Breast epithelium (tissue), 4 donors: ENCODE measurements at regions not wholly inside any gene's neighbourhood (a gene's known extent, or its start where the extent isn't known, plus 50 kb on each side); places are given as distances from the start of the nearest gene placed in this dataset.
A peak's percentile ranks its signal among the peaks of the same experiment; 100 is the strongest.

Experiments
- DNase-seq, 2 donors: peaks; one replicate each; pipeline ENCODE4 v3.0.0-alpha.2; 2019; ENCODE audit warnings: low spot score in 2 of 2
- H3K27ac ChIP-seq, 2 donors: fragments of 200-600 bp; sonication (generic) in 1 of 2; one replicate each; pipeline ENCODE4 v1.5.1; 2016 to 2019; ENCODE audit warnings: mild to moderate bottlenecking in 1 of 2
- H3K27me3 ChIP-seq, 2 donors: fragments of 200-600 bp; sonication (generic) in 1 of 2; one replicate each; pipeline versions ENCODE4 v1.5.1 to v1.6.0; 2017 to 2019; ENCODE audit warnings: control low read depth in 1 of 2, mild to moderate bottlenecking in 1 of 2
- H3K36me3 ChIP-seq: fragments of 200-600 bp; one replicate; pipeline ENCODE4 v1.5.1; 2019
- H3K4me1 ChIP-seq, 2 donors: fragments of 200-600 bp; sonication (generic); one replicate each; pipeline ENCODE4 v1.5.1; 2016 to 2019; ENCODE audit warnings: control low read depth in 1 of 2
- H3K4me3 ChIP-seq, 3 donors: fragments of 200-600 bp; sonication (generic); 1 replicate in 2 of 3; 2 replicates in 1 of 3; pipeline ENCODE4 v1.5.1; 2016 to 2019; ENCODE audit warnings: mild to moderate bottlenecking in 3 of 3, moderate library complexity in 2 of 3
- H3K9me3 ChIP-seq, 2 donors: fragments of 200-600 bp; sonication (generic) in 1 of 2; one replicate each; pipeline ENCODE4 v1.5.1; 2016 to 2019; ENCODE audit warnings: control low read depth in 1 of 2
- CTCF ChIP-seq, 3 donors: fragments of 450-650 bp; IDR thresholded peaks; one replicate each; pipeline ENCODE4 v1.5.1; 2016 to 2017; ENCODE audit warnings: antibody characterized with exemption in 3 of 3, mild to moderate bottlenecking in 3 of 3, moderate library complexity in 3 of 3
- POLR2A ChIP-seq: fragments of 450-650 bp; IDR thresholded peaks from one replicate; pipeline ENCODE4 v1.6.1; 2016; ENCODE audit warnings: antibody characterized with exemption, mild to moderate bottlenecking, moderate library complexity
- POLR2AphosphoS5 ChIP-seq, 3 donors: sonication (generic); formaldehyde crosslinking; IDR thresholded peaks; one replicate each; pipeline ENCODE4 v1.6.1; 2017; ENCODE audit warnings: antibody characterized with exemption in 3 of 3
- intact Hi-C: fragments of 100-400 bp; cut with DNase I; formaldehyde crosslinking; loops from one replicate; pipeline ENCODE4 v1.15.1; 2023; ENCODE audit warnings: low total_unique reads

DNA sequence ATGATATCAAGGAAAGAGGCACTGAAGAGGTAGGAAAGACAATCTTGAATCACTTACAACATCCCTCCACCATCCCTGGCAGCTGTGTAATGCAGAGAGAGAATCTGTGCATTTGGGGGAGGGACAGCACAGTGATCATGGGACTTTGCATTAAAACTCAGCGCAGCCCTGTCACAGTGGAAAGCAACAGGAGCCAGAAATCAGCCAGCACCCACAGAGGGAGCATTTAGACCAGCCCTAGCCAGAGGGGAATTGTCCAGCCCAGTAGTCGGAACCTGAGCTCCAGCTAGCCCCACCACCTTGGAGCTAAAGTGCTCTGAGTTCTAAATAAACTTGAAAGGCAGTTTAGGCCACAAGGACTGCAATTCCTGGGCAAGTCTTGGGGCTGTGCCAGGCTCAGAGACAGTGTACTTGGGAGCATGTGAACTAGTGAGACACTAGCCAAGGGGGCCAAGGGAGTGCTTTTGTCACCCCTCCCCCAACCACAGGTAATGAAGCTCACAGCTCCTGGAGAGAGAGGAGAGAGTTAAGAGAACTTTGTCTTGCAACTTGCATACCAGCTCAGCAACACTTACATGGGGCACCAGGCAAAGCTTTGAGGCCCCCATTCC, 83.9 kb upstream of the FAM241A start:
- Histone ChIP-seq H3K4me1 (no peaks in the 10 kb centered on the region), H3K27me3 (no peaks in the 10 kb centered on the region), H3K36me3 (no peaks in the 10 kb centered on the region), H3K27ac (no peak overlapping the region), H3K4me3 (no peak overlapping the region), H3K9me3 (no peaks in the 10 kb centered on the region)
- TF ChIP-seq POLR2A (no peak), CTCF (IDR thresholded peaks at IDR 0.05) (no peak), POLR2AphosphoS5 (IDR thresholded peaks at IDR 0.05) (no peak)
- DNase-seq: no peak
- intact Hi-C loops: no loop called here

DNA sequence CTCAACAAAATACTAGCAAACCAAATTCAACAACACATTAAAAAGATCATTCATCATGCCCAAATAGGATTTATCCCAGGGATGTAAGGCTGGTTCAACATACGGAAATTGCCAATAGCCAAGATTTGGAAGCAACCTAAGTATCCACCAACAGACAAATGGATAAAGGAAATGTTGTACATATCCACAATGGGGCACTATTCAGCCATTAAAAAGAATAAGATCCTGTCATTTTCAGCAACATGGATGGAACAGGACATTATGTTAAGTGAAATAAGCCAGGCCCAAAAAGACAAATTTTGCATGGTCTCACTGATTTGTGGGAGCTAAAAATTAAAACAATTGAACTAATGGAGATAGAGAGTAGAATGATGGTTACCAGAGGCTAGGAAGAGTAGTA, 82.0 kb upstream of the FAM241A start:
- H3K27me3 ChIP-seq: no peaks in the 10 kb centered on the region
- DNase-seq: no peak
- no peaks in the 10 kb centered on the region for H3K9me3 ChIP-seq
- no peaks in the 10 kb centered on the region for H3K36me3 ChIP-seq
- intact Hi-C loops: no loop called here
- no peaks in the 10 kb centered on the region for H3K4me1 ChIP-seq
- TF ChIP-seq POLR2AphosphoS5 (IDR thresholded peaks at IDR 0.05) (no peak), CTCF (IDR thresholded peaks at IDR 0.05) (no peak), POLR2A (no peak)
- no peak overlapping the region for H3K27ac ChIP-seq
- no peak overlapping the region for H3K4me3 ChIP-seq

DNA sequence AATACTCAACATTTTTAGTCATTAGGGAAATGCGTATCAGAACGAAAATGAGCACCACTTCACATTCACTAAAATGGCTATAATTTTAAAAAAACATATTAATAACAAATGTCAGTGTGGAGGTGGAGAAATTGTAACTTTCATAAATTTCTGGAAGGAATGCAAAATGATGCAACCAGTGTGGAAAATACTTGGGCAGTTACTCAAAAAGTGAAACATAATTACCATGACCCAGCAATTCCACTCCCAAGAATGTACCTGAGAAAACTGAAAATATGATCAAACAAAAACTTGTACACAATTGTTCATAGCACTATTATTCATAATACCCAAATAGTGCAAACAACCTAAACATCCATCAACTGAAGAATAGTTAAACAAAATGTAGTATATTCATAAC, 76.1 kb upstream of the FAM241A start:
- no peak for TF ChIP-seq POLR2AphosphoS5 (IDR thresholded peaks at IDR 0.05)
- TF ChIP-seq CTCF (IDR thresholded peaks at IDR 0.05): no peak
- TF ChIP-seq POLR2A: no peak
- no peak for DNase-seq
- H3K36me3 ChIP-seq: no peaks in the 10 kb centered on the region
- intact Hi-C loops: no loop called here
- H3K4me1 ChIP-seq: no peaks in the 10 kb centered on the region
- no peaks in the 10 kb centered on the region for H3K27me3 ChIP-seq
- H3K27ac ChIP-seq: no peak overlapping the region
- H3K4me3 ChIP-seq: no peak overlapping the region
- H3K9me3 ChIP-seq: peaks cover 0 to 12% of the 10 kb centered on the region in 2 donors

- Histone ChIP-seq H3K27me3 (no peaks in the 10 kb centered on the region), H3K27ac (no peak overlapping the region), H3K36me3 (no peaks in the 10 kb centered on the region), H3K4me3 (no peak overlapping the region), H3K9me3 (peaks cover 0 to 12% of the 10 kb centered on the region in 2 donors), H3K4me1 (no peaks in the 10 kb centered on the region)
- DNase-seq: no peak
- intact Hi-C loops: no loop called here
- no peak for TF ChIP-seq POLR2A
- no peak for TF ChIP-seq CTCF (IDR thresholded peaks at IDR 0.05)
- TF ChIP-seq POLR2AphosphoS5 (IDR thresholded peaks at IDR 0.05): no peak
Measured at GRCh38 chr4:112073181-112073580, 72.1 kb upstream of the FAM241A start.

DNA sequence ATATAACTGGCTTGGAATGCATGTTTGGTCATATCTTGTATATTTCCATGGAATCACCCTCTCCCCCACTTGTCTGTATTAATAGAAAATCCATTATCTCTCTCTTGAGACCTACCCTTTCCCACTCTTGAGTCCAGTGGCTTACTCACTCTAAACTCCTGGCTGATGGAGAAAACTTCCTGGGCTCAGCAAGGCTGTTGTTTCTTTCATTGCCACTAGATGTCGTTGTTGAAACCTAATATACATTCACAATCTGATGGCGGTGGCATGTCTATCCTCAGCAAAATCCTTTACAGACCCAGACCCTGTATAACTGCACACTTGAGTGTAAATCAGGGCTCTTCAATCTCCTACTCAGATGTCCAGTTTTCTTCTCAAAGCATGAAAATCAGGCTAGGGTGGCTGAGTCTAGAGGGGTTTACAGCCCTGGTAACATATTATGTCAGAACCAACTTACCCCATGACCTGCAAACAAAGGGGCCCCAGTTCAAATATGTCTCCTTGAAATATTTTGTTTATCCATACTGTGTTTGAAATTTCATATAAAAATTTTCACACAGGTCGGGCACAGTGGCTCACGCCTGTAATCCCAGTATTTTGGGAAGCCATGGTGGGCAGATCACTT, 70.0 kb upstream of the FAM241A start:
- Histone ChIP-seq H3K27me3 (no peaks in the 10 kb centered on the region), H3K27ac (no peak overlapping the region), H3K4me3 (no peak overlapping the region), H3K4me1 (no peaks in the 10 kb centered on the region), H3K9me3 (peaks cover 0 to 12% of the 10 kb centered on the region in 2 donors), H3K36me3 (no peaks in the 10 kb centered on the region)
- TF ChIP-seq CTCF (IDR thresholded peaks at IDR 0.05) (peak in 2 of 3 donors; percentile 28 to 35), POLR2AphosphoS5 (IDR thresholded peaks at IDR 0.05) (no peak)
- intact Hi-C loops: no loop called here
- no peak for DNase-seq
